Neural cell (in vitro differentiated cells): ENCODE measurements at regions not wholly inside any gene's neighbourhood (a gene's known extent, or its start where the extent isn't known, plus 50 kb on each side); places are given as distances from the start of the nearest gene placed in this dataset.

Source experiments
- H2AFZ ChIP-seq: fragments of 200-600, 300-800 bp; sonication (generic), shearing (Covaris generic); 2 replicates; pipeline ENCODE4 v1.6.0; 2014; ENCODE audit warnings: low read depth, mild to moderate bottlenecking, antibody characterized with exemption, low read length, moderate library complexity
- H3F3A ChIP-seq: fragments of 200-600 bp; shearing (Covaris generic); 2 replicates; pipeline ENCODE4 v1.6.1; 2016; ENCODE audit warnings: mild to moderate bottlenecking, moderate library complexity, mixed read lengths, antibody characterized with exemption, low read length; ENCODE audit not compliant: insufficient read depth, poor library complexity, severe bottlenecking
- H3K27ac ChIP-seq: fragments of 200-600, 300-800 bp; sonication (generic), shearing (Covaris generic); 2 replicates; pipeline ENCODE4 v1.5.1; 2014; ENCODE audit warnings: mild to moderate bottlenecking, low read length, moderate library complexity
- H3K27me3 ChIP-seq: fragments of 300-800, 200-600 bp; sonication (generic), shearing (Covaris generic); 2 replicates; pipeline ENCODE4 v1.6.0; 2014; ENCODE audit warnings: mild to moderate bottlenecking, low read depth, low read length, moderate library complexity; ENCODE audit not compliant: insufficient read depth
- H3K36me3 ChIP-seq: fragments of 300-800, 200-600 bp; sonication (generic), shearing (Covaris generic); 2 replicates; pipeline ENCODE4 v1.5.1; 2014; ENCODE audit warnings: mild to moderate bottlenecking, antibody characterized with exemption, low read length, moderate library complexity; ENCODE audit not compliant: insufficient read depth
- H3K4me2 ChIP-seq: fragments of 300-800, 200-600 bp; sonication (generic), shearing (Covaris generic); 2 replicates; pipeline ENCODE4 v1.6.0; 2014; ENCODE audit warnings: mild to moderate bottlenecking, low read length
- H3K4me3 ChIP-seq: fragments of 300-800, 200-600 bp; sonication (generic), shearing (Covaris generic); 2 replicates; pipeline ENCODE4 v1.5.1; 2014; ENCODE audit warnings: mild to moderate bottlenecking, low read length, moderate library complexity
- H3K79me2 ChIP-seq: fragments of 200-600 bp; shearing (Covaris generic); replicated peaks from 2 replicates; pipeline ENCODE4 v1.6.0; 2014; ENCODE audit warnings: mild to moderate bottlenecking, low read length, moderate library complexity; ENCODE audit not compliant: insufficient read depth
- H3K9ac ChIP-seq: fragments of 300-800, 200-600 bp; sonication (generic), shearing (Covaris generic); 2 replicates; pipeline ENCODE4 v1.6.1; 2016; ENCODE audit warnings: mild to moderate bottlenecking, low read length, mixed read lengths
- H3K9me2 ChIP-seq: fragments of 200-600 bp; shearing (Covaris generic); 2 replicates; pipeline ENCODE4 v1.6.1; 2016; ENCODE audit warnings: mild to moderate bottlenecking, low read length, mixed read lengths; ENCODE audit not compliant: insufficient read depth
- H3K9me3 ChIP-seq: fragments of 200-600, 300-800 bp; sonication (generic), shearing (Covaris generic); 2 replicates; pipeline ENCODE4 v1.6.1; 2016; ENCODE audit warnings: mild to moderate bottlenecking, mixed run types, low read length, moderate library complexity, mixed read lengths
- H4K20me1 ChIP-seq: fragments of 200-600 bp; shearing (Covaris generic); 2 replicates; pipeline ENCODE4 v1.6.1; 2016; ENCODE audit warnings: mild to moderate bottlenecking, mixed run types; ENCODE audit not compliant: insufficient read depth
- EZH2 ChIP-seq: fragments of 200-600, 300-800 bp; shearing (Covaris generic), sonication (generic); IDR thresholded peaks from 2 replicates; pipeline ENCODE4 v1.6.1; 2014; ENCODE audit warnings: antibody characterized with exemption, low read length, borderline replicate concordance, mild to moderate bottlenecking; ENCODE audit not compliant: insufficient read depth, poor library complexity, severe bottlenecking
- RAD21 ChIP-seq: fragments of 450-650 bp; conservative IDR thresholded peaks from 2 replicates; pipeline ENCODE4 v1.6.1; 2014; ENCODE audit warnings: antibody characterized with exemption, mild to moderate bottlenecking, moderate library complexity
- small RNA-seq, 3 experiments: library from RNA; depleted of rRNA; stranded (forward); fragments of <200 nt; gene quantifications; one replicate each; pipeline ENCODE3, GENCODE V24; 2012

- TF ChIP-seq RAD21 (no peak), EZH2 (no peak)
- Histone ChIP-seq H3K4me2 (no peak overlapping the region), H3K27ac (no peak overlapping the region)
These were observed 58.1 kb upstream of the DYNAP start for GRCh38 chr18:54532962-54533361.

More at GRCh38 chr18:54532962-54533361, 58.1 kb upstream of the DYNAP start:
- Histone ChIP-seq H3F3A (no peaks in the 10 kb centered on the region), H3K4me3 (no peak overlapping the region), H3K27me3 (no peaks in the 10 kb centered on the region), H3K9me3 (no peaks in the 10 kb centered on the region), H3K36me3 (no peaks in the 10 kb centered on the region), H3K9me2 (no peaks in the 10 kb centered on the region), H4K20me1 (no peaks in the 10 kb centered on the region), H3K79me2 (no peaks in the 10 kb centered on the region), H3K9ac (no peak overlapping the region), H2AFZ (no peak overlapping the region)

Small RNAs in the stretch of these regions (small RNA-seq; reads per million reads assigned to genes)
- gene AC090897.1: 0 reads per million in 3 experiments
